ENCODE measurements at regions not wholly inside any gene's neighbourhood (a gene's known extent, or its start where the extent isn't known, plus 50 kb on each side); places are given as distances from the start of the nearest gene placed in this dataset.

GRCh38 chr6:4510906-4511640 is 265.1 kb upstream of the CDYL start:
- TF ChIP-seq, protein P1, sequence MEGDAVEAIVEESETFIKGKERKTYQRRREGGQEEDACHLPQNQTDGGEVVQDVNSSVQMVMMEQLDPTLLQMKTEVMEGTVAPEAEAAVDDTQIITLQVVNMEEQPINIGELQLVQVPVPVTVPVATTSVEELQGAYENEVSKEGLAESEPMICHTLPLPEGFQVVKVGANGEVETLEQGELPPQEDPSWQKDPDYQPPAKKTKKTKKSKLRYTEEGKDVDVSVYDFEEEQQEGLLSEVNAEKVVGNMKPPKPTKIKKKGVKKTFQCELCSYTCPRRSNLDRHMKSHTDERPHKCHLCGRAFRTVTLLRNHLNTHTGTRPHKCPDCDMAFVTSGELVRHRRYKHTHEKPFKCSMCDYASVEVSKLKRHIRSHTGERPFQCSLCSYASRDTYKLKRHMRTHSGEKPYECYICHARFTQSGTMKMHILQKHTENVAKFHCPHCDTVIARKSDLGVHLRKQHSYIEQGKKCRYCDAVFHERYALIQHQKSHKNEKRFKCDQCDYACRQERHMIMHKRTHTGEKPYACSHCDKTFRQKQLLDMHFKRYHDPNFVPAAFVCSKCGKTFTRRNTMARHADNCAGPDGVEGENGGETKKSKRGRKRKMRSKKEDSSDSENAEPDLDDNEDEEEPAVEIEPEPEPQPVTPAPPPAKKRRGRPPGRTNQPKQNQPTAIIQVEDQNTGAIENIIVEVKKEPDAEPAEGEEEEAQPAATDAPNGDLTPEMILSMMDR (IDR thresholded peaks at IDR 0.05), result no peak
- no peak for TF ChIP-seq POLR2AphosphoS5 (IDR thresholded peaks at IDR 0.05)
- TF ChIP-seq POLR2A (IDR thresholded peaks at IDR 0.05), result no peak
- no peak for TF ChIP-seq EP300 (IDR thresholded peaks at IDR 0.05; ENCODE audit: low read depth)

Data from transverse colon (tissue), 4 donors.